DOHH2 (cell line): ENCODE measurements at regions not wholly inside any gene's neighbourhood (a gene's known extent, or its start where the extent isn't known, plus 50 kb on each side); places are given as distances from the start of the nearest gene placed in this dataset.

Experiments
- CTCF ChIP-seq: fragments of 200-600 bp; sonication (generic); IDR thresholded peaks from one replicate; pipeline ENCODE4 v1.5.1; 2014; ENCODE audit warnings: antibody characterized with exemption, mild to moderate bottlenecking, low read depth, low read length; ENCODE audit not compliant: poor library complexity, severe bottlenecking
- EZH2phosphoT487 ChIP-seq: fragments of 200-600 bp; sonication (generic); IDR thresholded peaks from 2 replicates; pipeline ENCODE4 v1.6.1; 2017; ENCODE audit warnings: borderline replicate concordance, mild to moderate bottlenecking, antibody characterized with exemption, low read length, moderate library complexity, mixed read lengths

- TF ChIP-seq CTCF, result no peak
- TF ChIP-seq EZH2phosphoT487, result no peak
Measured at GRCh38 chr16:29126057-29126494, 141.2 kb downstream of the LAT start.
